ENCODE measurements at regions not wholly inside any gene's neighbourhood (a gene's known extent, or its start where the extent isn't known, plus 50 kb on each side); places are given as distances from the start of the nearest gene placed in this dataset.

GRCh38 chr10:110376767-110377160, 72.0 kb upstream of the SMNDC1 start:
- intact Hi-C loops (cut with DNase I; ENCODE audit: low total_unique reads): no loop called here
- H3K4me1 ChIP-seq: no peaks in the 10 kb centered on the region
- H3K36me3 ChIP-seq (ENCODE audit: low read depth, missing control alignments): no peaks in the 10 kb centered on the region
- no peak for TF ChIP-seq POLR2A (IDR thresholded peaks at IDR 0.05)
- no peak for TF ChIP-seq CTCF (IDR thresholded peaks at IDR 0.05)
- no peak overlapping the region for H3K27ac ChIP-seq
- no peaks in the 10 kb centered on the region for H3K27me3 ChIP-seq
- no peaks in the 10 kb centered on the region for H3K9me3 ChIP-seq
- 65 to 79% methylated on average over 5 of the region's 5 CpGs for WGBS, 2 donors
- H3K4me3 ChIP-seq: no peak overlapping the region
- DNase-seq: no peak

- no peaks in the 10 kb centered on the region for H3K9me3 ChIP-seq
- no peak for TF ChIP-seq POLR2A (IDR thresholded peaks at IDR 0.05)
- TF ChIP-seq CTCF (IDR thresholded peaks at IDR 0.05): no peak
- H3K27me3 ChIP-seq: no peaks in the 10 kb centered on the region
- DNase-seq: no peak
- no peak overlapping the region for H3K27ac ChIP-seq
- WGBS, 2 donors: 66 to 75% methylated on average over 4 of the region's 4 CpGs
- H3K4me3 ChIP-seq: no peak overlapping the region
- intact Hi-C loops (cut with DNase I; ENCODE audit: low total_unique reads): no loop called here
- H3K4me1 ChIP-seq: no peaks in the 10 kb centered on the region
- H3K36me3 ChIP-seq (ENCODE audit: low read depth, missing control alignments): no peaks in the 10 kb centered on the region
These were observed 73.3 kb upstream of the SMNDC1 start for GRCh38 chr10:110378006-110378405.

DNA sequence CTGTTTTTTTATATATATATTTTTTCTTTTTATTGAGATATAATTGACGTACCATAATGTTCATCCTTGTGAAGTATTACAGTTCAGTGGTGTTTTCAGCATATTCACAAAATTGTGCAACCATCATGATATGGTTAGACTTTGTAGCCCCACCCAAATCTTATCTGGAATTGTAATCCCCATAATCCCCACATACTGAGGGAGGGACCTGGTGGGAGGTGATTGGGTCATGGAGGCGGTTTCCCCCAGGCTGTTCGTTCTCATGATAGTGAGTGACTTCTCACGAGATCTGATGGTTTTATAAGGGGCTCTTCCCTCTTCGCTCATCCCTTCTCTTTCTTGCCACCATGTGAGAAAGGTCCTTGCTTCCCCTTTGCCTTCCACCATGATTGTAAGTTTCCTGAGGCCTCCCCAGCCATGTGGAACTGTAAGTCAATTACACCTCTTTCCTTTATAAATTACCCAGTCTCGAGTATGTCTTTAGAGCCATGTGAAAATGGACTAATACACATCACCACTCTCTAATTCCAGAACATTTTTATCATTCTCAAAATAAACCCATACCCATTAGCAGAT, 73.9 kb upstream of the SMNDC1 start:
- no peak for DNase-seq
- no peaks in the 10 kb centered on the region for H3K4me1 ChIP-seq
- no peak overlapping the region for H3K27ac ChIP-seq
- intact Hi-C loops (cut with DNase I; ENCODE audit: low total_unique reads): no loop called here
- no peaks in the 10 kb centered on the region for H3K36me3 ChIP-seq (ENCODE audit: low read depth, missing control alignments)
- TF ChIP-seq CTCF (IDR thresholded peaks at IDR 0.05): no peak
- no peak for TF ChIP-seq POLR2A (IDR thresholded peaks at IDR 0.05)
- 94 to 96% methylated on average over 6 of the region's 6 CpGs for WGBS, 2 donors
- H3K4me3 ChIP-seq: no peak overlapping the region
- no peaks in the 10 kb centered on the region for H3K9me3 ChIP-seq
- no peaks in the 10 kb centered on the region for H3K27me3 ChIP-seq

DNA sequence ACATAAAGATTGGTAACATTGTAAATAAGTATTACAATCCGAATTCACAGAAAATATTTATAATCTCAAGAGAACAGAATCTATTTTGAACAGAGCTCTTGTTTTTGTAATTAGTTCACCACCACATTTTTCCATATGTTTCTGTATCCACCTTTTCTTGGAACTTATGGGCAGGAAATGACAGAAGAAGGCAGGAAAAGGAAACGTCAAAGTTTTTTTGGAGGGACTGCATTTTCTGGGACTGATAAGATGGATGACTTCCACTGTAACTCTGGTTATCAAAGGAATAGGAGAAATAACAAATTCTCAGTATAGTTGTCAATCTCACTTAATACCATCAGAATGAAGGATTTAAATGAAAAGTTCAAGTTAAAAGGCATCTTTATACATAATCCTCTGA, 75.1 kb upstream of the SMNDC1 start:
- Histone ChIP-seq H3K4me1 (no peaks in the 10 kb centered on the region), H3K27me3 (no peaks in the 10 kb centered on the region), H3K36me3 (ENCODE audit: low read depth, missing control alignments) (no peaks in the 10 kb centered on the region), H3K9me3 (no peaks in the 10 kb centered on the region), H3K27ac (no peak overlapping the region), H3K4me3 (no peak overlapping the region)
- intact Hi-C loops (cut with DNase I; ENCODE audit: low total_unique reads): no loop called here
- WGBS, 2 donors: 58 to 69% methylated on average over 2 of the region's 2 CpGs
- TF ChIP-seq POLR2A (IDR thresholded peaks at IDR 0.05) (no peak), CTCF (IDR thresholded peaks at IDR 0.05) (no peak)
- DNase-seq: no peak

DNA sequence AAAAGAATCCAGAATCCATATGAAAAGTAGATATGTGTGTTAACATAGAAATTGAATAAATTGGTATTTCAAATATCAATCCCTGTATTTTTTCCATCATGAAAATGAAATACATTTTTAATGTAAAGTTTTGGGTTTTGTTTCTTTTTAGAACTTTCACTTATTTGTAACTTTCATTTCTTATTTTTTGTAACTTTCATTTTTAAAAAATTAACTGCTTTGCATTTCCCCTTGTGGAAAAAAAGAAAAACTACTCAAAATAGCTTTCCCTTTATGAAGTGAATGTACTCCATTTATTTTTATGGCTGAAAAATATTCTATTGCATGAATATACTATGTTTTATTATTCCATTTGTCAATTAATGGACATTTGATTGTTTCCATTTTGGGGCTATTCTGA, 75.6 kb upstream of the SMNDC1 start:
- DNase-seq: no peak
- H3K4me3 ChIP-seq: no peak overlapping the region
- no peaks in the 10 kb centered on the region for H3K36me3 ChIP-seq (ENCODE audit: low read depth, missing control alignments)
- no peaks in the 10 kb centered on the region for H3K4me1 ChIP-seq
- TF ChIP-seq POLR2A (IDR thresholded peaks at IDR 0.05) (no peak), CTCF (IDR thresholded peaks at IDR 0.05) (no peak)
- H3K9me3 ChIP-seq: no peaks in the 10 kb centered on the region
- no peaks in the 10 kb centered on the region for H3K27me3 ChIP-seq
- intact Hi-C loops (cut with DNase I; ENCODE audit: low total_unique reads): no loop called here
- no peak overlapping the region for H3K27ac ChIP-seq
